Dedifferentiated amniotic fluid mesenchymal stem cell (primary cell): ENCODE measurements at regions not wholly inside any gene's neighbourhood (a gene's known extent, or its start where the extent isn't known, plus 50 kb on each side); places are given as distances from the start of the nearest gene placed in this dataset.

ENCODE experiments used
- DNase-seq: peaks from one replicate; pipeline ENCODE4 v3.0.0-alpha.2; 2016; ENCODE audit errors: extremely low spot score

DNA sequence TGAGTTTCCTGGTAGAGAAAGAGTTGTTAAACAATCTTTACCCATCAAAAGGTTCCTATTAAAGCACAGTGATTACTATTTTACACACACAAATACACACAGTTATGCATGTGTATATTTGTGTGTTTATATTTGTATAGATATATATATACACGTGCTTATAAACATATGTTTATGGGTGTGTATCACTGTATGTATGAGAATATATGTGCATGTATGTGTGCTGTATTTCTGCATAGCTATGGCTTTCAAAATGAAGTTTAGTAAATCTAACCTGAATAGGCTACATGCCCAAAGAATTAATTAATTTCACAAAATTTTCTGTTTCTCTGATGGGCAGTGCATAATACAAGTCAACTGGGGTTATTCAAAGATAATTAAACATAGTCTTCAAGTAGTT is 723.1 kb upstream of the KIRREL3 start:
- DNase-seq = no peak

DNA sequence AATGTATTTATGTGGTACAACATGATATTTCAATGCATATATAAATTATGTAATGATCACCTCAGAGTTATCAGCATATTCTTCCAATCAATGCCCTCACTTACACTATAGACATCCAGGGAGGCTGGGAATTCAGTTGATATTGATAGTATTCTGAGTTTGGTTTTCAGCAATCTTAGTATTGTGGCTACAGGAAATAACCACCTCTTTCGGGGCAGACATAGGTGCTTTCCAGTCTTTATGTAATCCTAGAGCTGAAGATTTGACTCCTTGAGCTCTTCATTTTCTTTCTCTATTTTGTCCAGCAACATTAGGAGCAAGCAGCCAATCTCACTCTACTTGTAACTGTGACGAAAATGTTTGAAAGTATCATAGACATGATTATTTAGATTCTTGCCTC is 712.7 kb upstream of the KIRREL3 start:
- no peak for DNase-seq

DNA sequence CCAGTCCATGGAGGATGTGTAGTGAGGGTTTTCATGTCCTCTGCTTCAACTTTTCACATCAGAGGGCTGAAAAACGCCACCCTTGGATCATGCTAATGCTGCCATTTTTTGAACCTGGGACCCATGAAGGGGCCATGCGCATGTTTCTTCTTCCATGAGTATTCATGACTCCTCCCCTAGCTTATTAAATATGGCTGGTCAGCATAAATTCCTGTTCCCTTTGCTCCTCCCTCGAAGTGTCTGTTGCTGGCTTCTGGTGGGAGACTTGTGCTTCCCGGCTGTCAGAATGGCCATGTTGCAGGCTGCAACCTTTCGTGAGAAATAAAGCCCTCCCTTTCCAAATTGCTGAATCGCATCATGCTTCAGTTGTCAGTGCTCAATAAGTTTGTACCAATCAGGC is 711.2 kb upstream of the KIRREL3 start:
- DNase-seq = no peak

DNA sequence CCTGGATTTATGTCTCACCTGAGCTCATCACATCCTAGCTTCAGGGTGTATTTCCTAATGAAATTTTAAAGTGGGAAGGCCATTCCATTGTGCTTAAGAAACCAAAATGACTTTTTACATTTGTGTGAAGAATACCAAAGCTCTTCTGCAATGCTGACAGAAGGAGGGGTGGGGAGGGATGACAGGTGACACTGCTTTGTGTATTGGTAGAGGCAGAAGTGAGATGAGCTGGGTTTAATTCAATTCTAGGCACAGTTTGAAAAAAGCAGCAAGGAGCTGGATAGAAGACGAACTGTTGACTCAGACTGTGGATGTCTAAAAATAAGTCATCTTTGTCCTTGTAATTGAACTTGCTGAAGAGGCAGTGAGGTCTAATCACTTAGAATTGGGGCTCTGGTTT is 710.3 kb upstream of the KIRREL3 start:
- no peak for DNase-seq

DNA sequence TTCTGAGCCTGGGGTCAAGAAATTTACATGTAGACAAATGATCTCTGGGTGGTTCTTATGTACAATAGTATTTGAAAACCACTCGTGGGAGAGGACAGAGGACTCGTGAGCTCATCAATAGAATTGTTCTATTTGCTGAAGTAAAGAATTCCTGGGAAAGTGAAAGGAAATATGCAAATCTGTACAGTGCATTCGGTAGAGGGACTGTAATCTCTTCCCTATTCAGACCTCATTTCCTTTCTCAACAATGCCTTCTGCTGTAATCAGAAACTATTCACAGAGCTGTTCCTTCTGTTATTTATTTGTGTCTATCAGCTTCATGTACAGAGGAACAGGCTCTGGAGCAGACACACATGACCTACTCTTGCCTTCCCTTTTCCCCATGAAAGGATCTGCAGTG is 709.4 kb upstream of the KIRREL3 start:
- no peak for DNase-seq

DNA sequence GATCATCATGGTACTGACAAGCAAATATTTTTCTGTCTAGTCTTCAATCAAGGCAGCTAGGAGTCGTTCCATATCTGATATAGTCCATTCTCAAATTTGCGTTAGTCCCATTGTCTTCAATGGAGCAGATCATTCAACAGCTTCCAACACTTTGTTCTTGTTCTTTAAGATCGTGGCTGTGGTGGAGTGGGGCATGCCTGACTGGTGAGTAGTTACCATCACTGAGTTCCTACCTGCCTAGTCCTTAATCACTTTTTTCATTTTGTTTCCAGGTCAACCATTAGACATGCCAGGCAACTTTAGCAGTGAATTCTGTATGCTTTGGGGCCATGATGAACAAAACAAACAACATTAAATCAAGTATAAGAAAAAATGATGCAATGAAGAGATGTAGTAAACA is 693.1 kb upstream of the KIRREL3 start:
- DNase-seq = no peak

DNA sequence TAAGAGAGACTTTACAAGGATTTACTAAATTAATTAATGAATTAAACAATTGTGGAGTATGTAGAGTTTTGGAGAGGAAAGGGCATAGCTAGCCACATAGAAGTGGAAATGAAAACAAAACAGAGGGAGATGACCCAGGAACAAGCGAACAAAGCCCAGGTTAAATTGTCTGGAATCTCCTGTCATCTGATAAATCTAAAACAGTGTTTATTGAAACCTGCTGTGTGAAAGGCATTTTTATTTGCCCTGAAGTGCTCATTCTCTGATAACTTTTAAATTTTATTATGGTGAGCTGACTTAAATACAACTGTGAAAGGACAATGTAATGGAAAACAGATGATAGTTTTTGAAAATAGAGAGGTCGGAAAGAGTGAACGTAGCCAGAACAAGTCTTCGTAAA is 682.8 kb upstream of the KIRREL3 start:
- no peak for DNase-seq

DNA sequence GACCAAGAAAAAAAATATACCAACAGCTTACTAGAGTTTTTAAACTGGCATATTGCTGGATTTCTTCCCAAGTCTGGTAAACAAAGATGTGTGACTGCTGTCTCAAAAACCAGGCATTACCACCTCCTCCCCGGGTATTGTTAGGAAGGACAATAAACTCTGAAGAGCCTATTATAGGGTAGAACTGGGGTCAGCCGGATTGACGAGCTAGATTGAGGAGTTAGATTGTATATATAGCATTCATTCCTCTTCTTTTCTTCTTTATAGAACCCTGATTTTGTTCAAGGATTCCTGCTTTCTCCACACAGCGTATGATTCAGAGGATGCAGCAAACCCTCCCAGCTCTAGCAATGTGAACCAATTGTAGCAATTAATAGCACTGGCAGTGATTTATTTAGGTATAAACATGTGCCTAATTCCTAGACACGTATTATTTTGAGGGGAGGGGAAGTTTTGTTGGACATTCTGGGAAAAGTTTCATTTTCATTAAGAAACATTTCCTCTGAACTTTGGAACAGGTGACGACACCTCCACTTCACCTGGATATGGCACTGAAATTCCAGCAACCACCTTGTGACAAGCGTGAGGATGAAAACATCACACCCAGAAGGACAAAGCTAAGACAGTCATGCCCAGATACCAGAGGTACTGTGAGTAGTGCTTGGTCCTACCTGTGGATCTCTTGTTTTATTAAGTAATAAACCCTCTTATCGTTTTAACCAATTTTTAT is 679.4 kb upstream of the KIRREL3 start:
- DNase-seq = no peak

DNA sequence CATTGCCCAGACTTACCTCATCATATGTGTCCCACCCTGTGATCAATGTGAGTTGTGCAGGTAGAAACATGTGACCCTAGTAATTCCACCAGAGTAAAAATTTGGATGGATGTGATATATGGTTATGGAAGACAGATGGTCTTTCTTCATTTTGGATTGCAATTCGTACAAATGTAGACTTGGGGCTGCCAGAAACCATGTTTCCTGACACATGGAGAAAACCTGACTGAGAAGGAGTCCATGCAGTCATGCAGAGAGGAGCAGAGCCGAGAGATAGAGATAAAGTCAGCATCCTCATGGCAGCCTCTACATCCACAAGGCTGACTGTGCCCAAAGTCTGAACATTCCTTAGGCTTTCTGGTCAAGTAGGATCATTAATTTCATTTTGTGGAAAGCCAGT is 678.1 kb upstream of the KIRREL3 start:
- no peak for DNase-seq

DNA sequence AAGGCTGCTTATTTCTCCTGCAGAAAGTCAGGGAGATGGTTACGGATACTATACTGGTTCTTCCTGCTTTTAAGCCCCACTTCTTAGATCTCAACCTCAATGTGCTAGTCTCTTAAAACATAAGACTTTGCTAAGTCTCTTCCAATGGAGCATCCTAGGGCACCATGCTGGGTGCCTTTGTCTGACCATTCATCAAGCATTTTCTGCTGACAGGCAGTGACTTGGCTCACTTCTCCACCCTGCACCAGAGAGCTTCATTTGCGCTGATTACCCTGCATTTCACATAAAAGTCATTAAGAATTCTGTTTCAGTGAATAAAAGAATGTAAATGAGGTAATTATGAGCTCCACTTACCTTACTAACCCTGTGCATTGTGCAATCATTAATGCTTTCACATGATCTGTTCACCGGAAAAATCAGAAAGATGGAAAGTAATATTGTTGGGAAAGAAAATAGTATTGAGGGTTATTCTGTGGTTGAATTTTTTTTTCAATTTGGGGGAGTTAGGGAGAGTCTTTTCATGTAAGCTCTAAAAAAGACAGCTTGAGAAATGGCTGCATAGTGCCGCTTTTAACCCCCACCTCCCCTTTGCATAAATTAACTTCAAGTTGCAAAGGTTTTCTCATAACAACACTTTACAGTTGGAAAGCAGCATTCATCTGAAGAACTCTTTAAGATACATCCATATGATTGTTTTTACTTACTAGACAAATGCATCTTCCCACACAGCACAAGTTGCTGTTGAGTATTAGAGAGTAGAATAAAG is 677.3 kb upstream of the KIRREL3 start:
- no peak for DNase-seq

DNA sequence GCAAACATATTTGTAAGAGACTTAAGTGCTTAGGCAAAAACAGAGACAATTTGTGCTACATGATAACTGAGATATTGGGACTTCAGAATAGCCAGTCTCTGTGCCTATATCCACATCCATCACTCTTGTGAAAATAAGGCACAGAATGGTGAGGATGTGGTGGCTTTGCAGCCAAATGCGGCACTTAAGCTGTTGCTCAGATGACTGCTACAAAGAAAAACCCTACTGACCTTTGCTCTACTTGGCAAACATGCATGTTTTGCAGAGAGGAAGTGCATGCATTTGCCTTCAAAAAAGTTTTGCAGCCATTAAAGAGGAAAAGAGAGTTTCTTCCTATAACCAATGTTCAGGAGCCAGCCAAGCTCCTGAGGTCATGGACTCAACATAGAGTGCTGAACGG is 675.0 kb upstream of the KIRREL3 start:
- no peak for DNase-seq

DNA sequence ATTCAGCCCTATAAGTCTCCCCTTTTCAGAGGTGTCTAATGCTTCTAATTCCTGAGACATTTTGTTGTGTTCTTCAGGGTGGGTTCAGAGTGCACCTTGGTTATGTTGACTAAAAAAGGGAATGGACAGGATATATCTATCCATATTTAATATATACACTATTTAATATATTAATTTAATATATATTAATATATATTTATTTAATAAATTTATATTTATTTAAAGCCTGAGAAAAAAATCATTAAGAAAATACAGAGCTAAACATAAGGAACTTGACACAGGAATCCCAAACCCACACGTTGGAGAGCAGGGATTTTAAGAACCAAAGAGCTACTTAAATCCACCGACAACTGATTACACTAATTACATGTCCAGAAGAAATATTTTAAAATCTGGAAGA is 674.2 kb upstream of the KIRREL3 start:
- no peak for DNase-seq

DNA sequence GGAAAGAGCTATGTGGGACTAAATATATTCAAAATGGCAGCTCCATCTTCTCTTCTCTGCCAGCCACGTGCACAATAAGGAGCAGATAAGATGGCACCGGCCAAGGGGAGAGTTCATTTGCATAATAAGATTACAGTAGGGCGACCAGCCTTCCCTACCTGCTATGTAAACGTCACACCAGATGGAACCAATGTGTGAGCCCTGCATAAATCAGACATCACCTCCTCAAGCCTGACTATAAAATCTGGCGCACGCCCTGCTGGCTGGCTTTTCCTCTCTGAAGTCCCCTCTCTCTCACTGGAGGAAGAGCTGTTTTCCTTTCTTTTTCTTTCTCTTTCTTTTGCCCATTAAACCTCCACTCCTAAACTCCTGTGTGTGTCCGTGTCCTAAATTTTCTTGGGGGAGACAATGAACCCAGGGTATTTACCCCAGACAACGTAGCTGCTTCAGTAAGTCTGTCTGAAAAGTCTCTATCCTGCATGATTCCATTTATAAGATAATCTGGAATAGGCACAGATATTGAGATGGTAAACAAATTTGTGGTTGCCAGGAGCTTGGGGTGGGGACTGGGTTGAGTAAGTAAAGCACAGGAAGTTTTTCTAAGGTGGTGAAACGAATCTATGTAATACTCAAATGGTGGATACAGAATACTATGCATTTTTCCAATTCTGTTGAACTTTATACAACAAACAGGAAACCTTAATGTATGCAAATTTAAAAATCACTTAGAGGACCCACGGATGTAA is 670.0 kb upstream of the KIRREL3 start:
- no peak for DNase-seq

DNA sequence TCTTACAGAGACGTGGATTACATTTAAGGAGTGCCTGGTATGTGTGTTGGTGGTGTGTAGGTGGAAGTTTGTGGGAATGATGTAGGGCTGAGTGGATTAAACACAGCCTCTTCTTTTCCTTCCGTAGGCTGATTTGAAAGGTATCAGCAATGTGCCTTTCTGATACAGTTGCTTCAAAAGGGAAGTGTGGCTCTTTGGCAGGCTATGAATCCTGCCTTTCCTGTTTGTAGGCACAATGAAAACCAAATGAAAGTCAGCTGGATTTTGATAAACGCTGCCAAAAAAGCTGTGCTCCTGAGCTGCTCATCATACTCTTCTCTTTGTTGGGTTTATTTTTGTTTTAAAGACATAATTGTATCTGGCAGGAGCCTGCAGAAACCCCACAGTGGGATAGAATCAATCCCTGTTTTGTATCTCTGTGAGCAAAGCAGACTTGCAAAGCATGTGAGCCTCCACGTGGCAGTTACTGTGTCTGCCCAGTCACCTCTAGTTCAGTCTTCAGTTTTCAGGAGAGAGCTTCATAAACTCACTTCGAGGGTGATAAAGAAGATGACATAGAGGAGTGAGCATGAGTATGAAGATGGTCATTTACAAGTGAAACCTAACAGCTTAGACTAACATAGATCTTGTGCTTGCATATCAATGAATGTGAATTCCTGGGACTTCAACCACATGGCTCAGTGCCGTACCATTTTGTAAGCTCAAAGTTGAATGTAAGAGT is 655.7 kb upstream of the KIRREL3 start:
- no peak for DNase-seq

DNA sequence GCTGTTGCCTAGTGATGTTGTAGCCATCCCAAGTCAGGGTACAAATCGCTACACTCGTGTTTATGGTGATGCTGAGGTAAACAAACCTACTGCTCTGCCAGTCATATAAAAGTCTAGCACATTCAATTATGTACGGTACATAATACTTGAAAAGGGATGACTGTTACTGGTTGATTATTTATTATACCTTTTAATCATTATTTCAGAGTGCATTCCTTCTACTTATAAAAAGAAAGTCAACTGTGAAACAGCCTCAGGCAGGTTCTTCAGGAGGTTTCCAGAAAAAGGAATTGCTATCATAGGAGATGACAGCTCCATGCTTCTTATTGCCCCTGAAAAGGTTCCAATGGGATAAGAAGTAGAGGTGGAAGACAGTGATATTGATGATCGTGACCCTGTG is 652.5 kb upstream of the KIRREL3 start:
- DNase-seq = no peak

DNA sequence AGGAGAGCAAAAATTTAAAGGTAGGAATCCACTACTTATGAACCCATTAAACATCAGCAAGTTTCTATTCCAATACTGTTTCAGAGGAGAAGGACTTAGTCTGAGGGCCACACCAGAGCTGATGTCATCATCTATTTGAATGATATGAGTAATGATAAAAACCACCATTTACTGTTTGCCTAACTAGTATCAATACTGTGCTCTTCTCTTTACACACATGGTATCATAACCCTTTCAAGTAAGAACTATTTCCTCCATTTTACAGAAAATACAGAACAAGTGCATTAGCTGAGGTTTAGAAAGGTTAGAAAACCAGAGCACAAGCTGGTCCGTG is 651.3 kb upstream of the KIRREL3 start:
- no peak for DNase-seq

DNA sequence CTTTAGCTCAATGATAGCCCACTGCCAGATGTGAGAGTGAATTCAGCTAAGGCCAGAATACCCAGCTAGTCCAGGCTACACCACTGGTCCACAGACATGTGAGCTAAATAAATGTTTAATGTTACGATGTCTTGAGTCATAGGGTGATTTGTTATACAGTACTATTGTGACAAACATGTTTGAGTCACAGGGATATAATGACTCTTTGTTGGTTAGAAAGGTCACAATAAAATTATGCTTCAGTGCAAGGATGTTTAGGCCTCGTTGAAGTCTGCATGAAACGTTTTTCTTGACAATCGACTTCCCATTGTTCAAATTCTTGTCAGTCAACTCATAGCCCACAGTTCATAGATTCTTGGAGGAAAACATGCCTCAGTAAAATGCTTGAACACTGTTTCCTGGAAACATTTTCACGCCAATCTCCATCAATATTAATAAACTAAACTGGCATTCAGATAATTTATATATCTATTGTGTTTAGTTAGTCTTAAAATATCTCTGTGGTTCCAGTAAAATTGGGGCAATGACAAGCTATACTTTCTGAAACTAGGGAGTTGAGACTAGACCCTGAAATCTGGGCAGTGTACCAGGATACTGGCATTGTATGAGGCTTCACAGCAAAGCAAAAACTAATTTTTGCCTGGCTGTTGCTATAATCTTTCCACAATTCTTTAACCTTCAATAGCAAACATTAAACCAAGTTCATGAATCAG is 650.8 kb upstream of the KIRREL3 start:
- DNase-seq = peak; percentile 18

DNA sequence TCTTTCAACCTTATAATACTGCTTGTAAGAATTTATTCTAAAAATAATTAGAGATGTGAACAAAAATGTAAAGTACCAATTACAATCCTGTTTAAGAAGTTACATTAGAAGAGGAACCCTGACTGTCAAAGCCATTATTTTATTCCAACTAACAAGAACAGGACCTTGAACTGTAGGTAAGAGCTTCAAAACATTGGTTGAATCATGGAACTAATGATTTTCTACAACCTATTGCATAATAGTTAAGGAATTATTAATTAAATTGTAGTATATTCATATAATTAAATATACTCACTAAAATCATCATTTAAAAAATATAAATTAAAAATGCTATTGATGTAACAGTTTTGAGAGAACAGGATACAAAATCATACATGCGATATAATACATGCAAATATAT is 649.4 kb upstream of the KIRREL3 start:
- no peak for DNase-seq

DNA sequence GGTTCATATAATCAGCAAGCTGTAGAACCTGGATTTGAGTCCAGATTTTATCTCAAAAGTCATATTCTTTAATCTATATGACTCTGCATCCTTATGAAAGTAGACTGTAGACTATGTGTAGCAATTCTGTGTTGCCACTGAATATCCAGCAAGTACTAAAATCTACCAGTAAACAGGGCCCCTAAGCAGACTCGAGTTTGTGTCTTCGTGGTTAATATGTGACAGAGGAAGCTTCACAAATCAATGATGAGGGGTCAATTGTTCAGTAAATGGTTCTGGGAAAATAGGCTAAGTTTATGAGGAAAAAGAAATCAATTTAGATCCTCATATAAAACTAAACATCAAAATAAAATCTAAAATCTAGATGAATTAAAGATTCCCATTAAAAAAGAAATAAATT is 648.5 kb upstream of the KIRREL3 start:
- no peak for DNase-seq

DNA sequence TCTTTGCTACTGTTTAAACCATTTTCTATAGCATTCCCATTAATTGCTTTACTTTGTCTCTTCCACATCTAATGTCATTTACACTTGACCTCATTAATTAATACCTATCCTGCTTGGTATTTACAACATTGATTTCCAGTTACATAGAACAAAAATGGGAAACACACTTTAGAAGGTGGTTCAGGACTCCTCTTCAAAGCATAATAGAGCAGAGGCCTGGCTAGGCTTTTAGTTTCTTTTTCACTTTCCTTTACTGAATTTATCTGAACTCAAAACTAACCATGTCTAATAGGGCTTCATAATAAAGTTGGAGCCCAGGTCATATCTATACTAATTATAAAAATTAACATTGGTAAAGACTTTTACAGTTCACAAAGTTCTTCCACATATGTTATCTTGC is 648.0 kb upstream of the KIRREL3 start:
- DNase-seq = no peak

DNA sequence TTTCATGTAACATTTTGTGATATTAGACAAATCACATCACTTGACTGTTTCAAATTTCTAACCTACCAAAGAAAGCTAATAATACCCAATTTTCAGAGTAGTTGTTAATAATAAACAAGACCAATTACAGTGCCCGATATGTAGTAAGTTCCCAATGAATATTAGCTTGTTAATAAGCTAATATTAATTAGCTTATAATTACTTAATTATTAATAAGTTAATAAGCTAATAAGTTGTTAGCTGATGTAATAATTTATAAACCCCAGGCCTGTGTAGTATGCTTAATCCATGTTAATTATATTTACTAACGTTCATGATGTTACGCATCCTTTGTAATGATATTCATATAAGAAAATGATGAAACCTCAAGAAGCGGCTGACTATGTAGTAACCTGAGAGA is 643.8 kb upstream of the KIRREL3 start:
- DNase-seq = no peak
